T follicular helper cell (primary cell): ENCODE measurements at regions not wholly inside any gene's neighbourhood (a gene's known extent, or its start where the extent isn't known, plus 50 kb on each side); places are given as distances from the start of the nearest gene placed in this dataset.
"Not testable (repeated sequence)": the region's sequence is repeated elsewhere in the genome, so short reads cannot be mapped to it uniquely, and the experiment has no call there.

ENCODE experiments used
- DNase-seq: peaks from one replicate; pipeline ENCODE4 v3.0.0-alpha.2; 2020; ENCODE audit warnings: low read depth

DNA sequence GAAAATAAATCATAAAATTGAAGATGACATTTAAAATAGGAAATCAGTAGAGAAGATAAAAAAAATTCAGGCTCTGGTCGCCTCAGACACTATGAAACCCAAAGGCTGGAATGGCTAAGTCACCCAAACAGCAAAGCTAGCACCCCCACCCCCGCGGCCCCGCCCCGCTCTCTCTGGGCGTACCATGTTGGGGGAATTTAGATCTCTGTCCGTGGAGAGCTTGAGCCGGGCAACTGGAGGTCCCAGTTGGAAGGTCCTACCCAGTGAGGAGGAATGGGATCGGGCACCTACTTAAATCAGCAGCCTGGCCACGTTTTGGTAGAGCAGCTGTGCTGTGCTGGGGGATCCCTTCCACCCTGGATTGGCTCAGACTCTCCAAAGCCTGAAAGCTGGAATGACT is 150.6 kb upstream of the ANKRD55 start:
- DNase-seq: no peak

DNA sequence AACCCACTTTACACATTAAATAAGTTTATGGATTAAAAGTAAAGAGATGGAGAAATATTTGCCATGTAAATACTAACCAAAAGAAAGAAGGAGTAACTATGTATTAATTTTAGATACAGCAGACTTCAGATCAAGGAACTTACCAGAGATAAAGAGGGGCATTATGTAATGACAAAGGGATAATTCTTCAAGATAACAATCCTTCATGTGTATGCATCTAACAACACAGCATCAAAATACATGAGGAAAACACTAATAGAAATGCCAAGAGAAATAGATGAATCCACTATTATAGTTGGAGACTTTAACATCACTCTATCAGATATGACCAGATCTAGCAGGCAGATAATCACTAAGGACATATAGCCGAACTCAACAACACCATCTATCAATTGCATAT is 149.8 kb upstream of the ANKRD55 start:
- DNase-seq: no peak

DNA sequence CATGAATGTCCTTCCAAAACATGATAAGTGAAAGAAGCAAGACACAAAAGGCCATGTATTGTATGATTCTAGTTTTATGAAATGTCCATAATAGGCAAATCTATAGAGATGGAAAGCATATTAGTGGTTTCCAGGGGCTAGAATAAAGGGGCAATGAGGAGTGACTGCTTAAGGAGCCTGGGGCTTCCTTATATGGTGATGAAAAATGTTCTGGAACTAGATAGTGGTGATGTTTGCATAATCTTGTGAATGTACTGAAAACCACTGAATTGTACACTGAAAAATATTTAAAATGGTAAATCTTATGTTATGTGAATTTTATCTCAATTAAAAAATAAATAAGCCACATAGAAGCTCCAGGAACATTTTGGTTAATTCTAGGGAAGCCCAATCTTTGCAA is 144.4 kb upstream of the ANKRD55 start:
- no peak for DNase-seq

DNA sequence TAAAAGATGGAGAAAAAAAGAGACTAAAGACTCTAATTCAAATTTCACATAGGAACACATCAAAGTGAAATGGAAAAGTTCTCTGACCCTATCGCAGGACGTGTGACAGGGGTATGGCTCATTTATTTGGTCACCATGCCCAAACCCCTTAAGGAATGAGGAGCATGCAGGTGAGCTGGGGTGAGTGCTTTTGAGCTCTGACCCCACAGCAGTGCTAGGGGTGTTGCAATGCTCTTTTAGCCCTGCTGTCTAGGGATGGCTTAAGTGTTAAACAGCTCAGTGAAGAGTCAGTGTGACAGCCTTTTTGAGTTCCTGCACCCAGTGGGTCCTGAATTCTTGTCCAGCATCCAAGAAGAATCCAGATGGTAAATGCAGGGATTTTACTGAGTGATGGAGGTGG is 143.0 kb upstream of the ANKRD55 start:
- no peak for DNase-seq

DNA sequence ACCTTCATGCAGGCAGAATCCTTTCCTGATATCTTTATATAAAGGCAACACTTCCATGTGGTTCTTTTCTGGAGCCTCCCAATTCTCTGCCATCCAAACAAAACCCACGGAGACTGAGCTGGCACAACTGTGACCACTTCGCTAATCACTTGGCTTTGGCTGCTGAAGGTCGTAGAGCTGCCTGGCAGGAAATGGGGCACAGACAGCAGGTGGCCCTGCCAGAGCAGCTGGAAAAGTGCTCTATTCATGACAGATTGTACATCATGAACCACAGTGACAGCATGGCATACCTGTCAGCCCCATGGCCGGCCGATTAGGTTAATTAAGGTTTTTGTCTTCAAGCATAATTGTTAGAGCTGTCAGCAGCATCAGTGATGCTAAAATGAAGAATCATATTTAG is 141.9 kb upstream of the ANKRD55 start:
- DNase-seq: no peak

DNA sequence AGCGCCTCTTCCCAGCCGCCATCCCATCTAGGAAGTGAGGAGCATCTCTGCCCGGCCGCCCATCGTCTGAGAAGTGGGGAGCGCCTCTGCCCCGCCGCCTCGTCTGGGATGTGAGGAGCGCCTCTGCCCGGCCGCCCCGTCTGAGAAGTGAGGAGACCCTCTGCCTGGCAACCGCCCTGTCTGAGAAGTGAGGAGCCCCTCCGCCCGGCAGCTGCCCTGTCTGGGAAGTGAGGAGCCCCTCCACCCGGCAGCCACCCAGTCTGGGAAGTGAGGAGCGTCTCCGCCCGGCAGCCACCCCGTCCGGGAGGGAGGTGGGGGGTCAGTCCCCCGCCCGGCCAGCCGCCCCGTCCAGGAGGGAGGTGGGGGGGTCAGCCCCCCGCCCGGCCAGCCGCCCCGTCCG is 139.4 kb upstream of the ANKRD55 start:
- not testable (repeated sequence) for DNase-seq

DNA sequence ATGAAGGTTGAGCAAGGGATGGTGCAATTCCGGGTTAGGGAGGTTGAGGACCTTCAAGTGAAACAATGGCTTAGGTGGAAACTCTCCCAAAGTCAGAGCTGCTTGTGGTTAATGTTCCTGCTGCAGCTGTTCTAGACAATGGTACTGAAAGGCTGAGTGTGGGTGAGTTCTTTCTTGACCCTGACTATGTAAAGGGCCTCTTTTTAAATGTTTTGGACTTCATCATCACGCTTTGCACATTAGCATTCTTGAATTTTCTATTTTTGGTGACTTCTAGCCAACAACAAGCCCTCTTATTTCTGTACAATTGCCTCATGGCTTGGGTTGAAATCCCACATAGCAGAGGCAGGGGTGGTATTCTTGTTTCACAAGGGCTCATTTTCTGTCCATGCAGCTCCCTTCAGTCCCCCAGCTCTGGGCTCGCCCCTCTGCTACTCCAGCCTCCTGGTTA is 136.3 kb upstream of the ANKRD55 start:
- DNase-seq: no peak

DNA sequence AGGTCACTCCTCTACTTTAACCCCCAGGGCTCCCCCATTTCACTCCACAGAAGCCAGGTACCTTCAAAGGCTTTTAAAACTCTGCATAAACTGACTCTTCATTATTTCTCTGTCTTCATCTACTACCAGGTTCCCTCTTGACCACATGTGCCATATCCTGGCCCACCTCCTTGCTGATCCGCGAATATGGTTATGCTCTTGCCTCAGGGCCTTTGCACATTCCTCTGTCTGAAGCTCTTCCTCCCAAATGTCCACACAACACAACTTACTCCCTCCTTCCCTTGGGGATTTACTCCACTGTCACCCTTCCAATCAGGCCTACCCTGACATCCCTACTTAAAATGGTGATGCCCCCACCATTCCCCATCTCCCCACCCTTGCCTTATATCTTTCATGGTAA is 134.6 kb upstream of the ANKRD55 start:
- DNase-seq: no peak

DNA sequence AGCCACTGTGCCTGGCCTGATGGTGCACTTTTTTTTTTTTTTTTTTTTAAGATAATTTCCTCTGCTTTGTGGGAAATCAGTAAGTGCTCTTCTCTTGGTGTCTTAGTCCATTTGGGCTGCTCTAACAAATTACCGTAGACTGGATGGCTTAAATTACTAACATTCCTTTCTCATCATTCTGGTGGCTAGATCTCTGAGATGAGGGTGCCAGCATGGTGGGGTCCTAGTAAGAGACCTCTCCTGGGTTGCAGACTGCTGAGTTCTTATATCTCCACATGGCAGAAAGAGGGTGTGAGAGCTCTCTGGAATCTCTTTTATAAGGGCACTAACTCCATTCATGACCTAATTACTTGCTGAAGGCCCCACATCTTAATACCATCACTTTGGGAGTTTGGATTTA is 133.9 kb upstream of the ANKRD55 start:
- DNase-seq: no peak

DNA sequence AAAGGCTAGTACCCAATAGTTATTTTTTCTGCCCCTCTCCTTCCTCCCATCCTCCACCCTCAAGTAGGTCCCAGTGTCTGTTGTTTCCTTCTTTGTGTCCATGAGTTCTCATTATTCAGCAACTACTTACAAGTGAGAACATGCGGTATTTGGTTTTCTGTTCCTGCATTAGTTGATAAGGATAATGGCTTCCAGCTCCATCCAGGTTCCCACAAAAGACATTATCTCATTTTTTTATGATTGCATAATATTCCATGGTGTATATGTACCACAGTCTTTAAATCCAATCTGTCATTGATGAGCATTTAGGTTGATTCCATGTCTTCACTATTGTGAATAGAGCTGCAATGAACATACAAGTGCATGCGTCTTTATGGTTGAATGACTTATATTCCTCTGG is 128.3 kb upstream of the ANKRD55 start:
- DNase-seq: no peak

DNA sequence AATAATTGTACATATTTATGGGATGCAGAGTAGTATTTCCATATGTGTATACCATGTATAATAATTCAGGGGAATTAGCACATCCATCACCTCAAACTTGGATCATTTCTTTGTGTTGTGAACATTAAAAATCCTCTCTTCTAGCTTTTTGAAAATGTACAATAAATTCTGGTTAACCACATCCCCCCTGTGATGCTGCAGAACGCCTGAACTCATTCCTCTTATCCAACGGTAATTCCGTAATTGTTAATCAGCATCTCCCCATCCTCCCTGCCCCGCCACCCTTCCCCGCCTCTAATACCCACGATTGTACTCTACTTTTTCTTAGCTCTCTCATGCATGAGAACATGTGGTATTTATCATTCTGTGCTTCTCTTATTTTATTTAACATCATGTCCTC is 127.7 kb upstream of the ANKRD55 start:
- DNase-seq: no peak

DNA sequence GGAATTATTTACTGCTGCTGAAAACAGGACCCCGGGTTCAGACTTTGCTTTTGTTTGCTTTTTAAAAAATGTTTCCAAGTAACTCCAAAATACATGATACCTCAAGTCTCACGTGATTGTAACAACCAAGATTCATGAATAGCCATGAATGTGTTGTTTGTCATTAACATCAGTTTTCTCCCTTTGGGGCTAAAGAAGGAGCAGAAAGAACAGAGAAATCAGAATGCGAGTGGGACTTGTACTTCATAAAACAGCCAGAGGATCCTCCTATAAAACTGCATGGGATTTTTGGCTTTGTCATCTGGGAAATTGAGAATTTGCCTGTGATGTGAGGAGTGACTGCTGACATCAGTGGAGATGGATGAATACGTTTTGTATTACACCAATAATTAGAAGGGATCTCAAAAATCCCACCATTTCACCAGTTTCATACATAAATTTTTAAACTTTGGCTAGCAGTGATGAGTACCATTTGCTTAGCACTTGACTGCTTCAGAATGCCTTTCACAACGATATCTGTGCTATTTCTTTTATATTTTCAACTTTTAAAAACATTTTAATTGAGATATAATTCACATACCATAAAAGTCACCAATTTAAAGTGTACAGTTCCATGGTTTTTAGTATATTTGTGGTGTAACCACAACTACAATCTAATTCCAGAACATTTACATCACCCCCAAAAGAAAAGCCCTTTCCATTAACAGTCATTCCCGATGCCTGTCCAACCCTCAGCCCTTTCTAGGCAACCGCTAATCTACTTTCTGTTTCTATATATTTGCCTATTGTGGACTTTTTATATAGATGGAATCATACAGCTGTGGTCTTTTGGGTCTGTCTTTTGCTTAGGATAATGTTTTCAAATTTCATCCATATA is 126.9 kb upstream of the ANKRD55 start:
- DNase-seq: no peak

DNA sequence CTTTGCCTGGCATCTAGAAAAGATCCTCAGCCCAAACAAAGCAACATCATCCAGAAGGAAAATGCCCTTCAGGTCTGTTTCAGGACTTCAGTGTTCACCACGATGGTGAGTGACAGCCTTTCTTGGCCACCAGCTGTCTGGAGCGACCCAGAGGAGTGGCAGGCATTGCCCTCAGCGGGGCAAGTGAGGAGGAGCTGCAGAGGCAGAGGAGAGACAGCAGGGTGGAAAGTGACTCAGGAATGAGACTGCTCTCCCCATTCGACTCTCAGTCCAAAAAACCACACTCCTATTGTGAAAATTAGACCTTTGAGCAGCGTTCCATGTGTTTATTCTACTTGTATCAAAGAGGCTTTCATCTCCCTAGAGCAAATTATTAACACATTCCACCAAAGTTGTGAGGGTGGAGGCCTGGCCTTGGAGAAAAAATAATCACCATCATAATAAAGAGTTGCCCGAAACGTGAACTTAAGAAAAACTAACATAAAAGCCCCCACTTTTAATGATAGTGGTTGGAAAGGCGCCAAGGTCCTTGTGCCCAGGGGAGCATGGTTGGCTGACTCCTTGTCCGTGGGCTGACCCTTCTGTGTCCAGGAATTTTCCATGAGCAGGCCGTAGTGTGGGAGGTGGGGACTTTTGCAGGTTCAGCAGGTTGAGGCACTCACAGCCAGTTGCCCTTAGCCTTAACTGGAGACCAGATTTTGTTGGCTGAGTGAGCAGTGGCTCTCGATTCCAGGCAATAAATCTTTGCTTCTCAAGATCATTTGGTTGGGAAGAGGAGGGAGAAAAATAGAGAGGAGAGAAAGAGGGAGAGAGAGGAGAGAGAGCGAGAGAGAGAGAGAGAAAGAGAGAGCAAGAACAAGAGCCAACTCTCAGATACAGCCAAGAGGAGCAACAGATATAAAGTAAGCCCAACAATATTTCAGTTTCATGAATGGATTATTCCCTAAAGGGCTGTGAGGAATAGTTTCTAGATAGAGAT is 125.9 kb upstream of the ANKRD55 start:
- no peak for DNase-seq

DNA sequence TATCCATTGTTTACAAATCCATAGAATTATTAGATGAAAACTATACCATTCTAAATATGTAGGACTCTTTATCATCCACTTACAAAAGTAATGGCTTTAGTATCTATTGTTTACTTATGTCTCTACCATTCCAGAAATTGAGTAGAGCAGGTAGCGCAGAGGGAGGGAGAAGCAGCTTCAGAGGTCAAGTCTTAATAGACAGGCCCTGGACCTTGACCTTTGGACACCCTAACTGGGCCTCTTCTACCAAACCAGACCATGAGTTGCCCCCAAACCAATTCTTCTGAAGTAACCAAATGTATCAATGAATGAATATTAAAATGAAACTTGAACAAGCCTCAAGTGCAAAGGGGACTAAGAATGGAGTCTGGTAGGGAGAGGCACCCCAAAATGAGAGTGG is 124.9 kb upstream of the ANKRD55 start:
- no peak for DNase-seq

DNA sequence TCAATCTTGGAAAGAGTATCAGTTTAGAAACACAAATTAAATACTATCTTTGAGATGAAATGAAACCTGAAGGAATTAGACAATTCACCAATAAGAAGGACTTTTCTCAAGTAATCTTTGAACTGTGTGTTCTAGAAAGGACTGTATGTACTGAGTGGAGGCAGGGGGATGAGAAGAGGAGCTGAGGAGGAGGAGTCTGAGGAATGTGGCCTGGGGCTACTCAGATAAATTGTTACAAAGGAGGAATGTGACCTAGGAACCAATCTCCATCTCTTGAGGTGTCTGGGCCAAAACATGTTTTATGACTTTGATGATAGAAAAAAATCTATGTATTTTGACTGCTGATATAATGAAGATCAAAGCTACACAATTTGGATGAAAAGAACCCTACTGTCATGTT is 124.3 kb upstream of the ANKRD55 start:
- DNase-seq: no peak

DNA sequence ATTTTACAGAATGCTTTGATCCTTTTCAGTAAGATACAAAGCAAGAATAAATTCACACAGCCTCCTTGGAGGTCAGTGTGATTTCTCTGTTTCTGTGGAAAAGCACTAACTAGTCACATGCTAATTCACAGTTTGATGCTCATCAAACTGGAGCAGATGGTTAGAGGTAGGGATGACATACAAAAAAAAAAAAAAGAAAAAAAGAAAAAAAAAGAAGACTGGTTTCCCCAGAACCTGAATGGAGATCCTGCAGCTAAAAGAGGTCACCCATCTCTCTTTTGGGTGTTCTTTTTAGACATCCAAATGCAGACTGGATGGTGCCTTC is 123.7 kb upstream of the ANKRD55 start:
- no peak for DNase-seq

DNA sequence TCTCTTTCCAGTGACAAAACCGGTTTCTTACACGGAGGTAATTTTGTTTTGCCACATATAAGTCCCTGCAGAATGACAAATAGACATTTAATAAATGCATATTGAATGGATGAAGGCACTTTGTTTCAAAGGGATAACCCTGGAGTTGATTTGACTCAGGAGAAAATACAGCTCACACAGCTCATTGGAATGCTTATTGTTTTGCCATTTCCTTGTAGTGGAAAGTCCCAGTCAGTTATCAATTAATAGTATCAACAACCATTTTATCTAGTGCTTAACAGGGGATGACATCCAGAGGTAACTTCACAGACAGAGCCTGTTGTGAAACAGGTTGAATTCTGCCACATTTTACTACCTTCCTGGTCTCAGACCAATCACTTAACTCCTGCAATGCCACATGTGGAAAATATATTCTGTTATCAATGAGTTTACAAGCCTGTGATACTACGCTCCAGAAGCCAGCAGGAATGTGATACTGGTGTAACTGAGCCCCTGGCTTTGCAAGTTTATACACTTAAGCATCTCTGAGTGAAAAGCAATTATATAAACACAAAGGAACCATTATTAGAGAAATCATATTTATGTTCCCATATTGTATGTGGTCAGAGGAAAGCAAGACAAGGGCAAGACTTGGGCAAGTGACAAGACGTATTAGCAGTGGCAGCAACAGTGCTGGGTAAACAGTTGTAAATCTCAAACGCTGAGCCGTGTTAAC is 123.1 kb upstream of the ANKRD55 start:
- DNase-seq: no peak

DNA sequence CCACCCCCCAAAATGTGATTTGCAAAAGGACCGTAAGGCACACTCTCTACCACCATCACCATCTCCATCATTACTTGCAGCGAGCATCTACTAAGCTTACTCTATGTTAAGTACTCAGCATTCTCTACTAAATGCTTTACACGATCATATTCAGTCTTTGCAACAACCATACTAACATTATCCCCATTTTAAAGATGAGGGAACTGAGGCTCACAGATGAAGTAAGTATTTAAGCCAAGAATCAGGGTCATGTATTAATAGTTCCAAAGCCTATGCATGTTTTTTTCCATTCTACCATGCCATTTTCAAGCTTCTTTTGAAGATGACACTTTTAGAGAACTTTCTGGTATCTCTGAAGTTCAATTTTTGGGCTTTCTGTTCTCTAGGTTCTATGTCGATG is 121.7 kb upstream of the ANKRD55 start:
- DNase-seq: no peak

DNA sequence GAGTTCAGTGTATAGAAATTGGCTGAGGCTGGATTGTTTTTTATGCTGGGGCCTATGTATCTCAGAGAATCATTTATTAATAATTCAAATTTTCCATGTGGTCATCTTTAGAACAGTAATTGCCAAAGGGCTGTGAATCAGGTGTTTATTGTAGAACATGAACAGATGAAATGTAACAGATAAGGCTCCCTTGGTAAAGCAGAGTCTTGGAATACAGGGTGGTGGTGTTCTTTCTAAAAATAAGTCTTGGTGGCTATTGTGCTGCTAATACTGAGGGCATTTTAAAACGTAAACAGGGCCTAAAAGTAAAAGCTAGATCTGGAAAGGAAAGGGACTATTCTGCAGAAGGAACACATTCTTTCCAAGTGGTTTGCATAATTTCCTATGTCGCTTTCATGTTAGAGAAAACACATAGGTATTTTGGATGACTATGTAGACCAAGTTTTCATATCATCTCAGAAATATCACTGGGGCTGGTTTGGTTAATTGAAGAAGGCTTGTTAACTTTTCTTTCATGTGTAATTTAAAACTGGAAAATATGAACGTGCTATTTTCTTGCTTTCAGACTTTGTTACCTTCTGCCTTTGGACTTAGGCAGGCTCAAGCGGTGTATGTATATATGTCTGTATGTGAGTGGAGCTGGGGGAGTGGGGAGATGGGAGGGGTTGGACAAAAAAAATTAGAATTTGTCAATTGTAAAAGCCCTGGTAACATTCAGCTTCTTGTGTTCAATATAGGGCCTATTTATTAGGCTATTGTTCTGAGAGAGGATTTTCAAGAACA is 119.9 kb upstream of the ANKRD55 start:
- no peak for DNase-seq

DNA sequence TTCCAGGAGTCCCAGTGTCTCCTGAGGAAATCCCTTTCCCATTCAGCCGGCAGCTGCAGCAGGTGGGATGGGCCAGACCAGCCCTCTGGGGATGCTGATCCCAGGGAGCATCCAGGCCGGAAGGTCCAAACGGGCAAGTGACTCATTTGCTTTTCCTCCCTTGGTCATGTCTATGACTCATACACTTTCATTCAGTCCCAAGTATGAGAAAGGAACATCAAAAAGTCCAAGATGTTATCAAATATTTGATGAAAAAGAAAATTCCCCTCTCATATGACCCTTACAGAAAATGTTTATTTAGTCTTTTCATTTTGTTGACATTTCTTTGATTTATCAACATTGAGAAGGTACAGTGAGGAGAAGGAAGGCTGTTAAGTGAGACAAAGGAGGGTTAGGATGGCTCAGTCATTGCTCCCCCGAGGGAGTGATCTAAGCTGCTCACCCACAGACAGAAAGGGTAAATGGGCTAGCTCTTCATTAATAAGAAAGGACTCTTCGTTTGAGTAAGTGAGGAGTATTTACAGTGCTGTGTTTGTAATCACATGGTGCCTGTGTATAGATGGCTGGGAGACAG is 117.6 kb upstream of the ANKRD55 start:
- DNase-seq: no peak

DNA sequence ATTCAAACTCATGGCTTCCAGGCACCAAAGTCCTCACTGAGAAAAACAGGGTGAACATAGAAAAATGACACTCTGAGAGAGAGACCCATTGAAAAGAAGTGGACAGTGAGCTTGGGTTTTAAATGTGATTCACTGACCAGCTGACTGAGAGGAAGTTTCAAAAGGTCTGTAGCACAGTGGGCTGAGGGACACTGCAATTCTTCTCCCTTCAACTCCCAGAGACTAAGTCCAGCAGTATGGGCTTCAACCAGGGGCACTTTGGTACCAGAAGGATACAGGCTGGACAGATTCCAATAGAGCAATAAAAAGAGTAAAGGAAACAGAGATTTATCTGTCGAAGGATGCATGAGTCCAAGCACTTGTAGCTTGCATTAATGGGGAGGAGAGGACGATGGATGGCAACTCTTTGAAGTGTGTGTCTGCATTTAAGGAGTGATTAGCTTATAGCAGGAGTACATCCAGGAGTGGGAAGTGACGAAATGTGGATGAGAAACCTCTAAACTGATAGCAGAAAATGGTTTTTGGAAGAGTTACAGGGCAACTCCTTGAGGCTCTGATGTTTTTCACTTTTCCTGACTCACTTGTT is 117.0 kb upstream of the ANKRD55 start:
- DNase-seq: no peak
